ENCODE measurements at regions not wholly inside any gene's neighbourhood (a gene's known extent, or its start where the extent isn't known, plus 50 kb on each side); places are given as distances from the start of the nearest gene placed in this dataset.

DNA sequence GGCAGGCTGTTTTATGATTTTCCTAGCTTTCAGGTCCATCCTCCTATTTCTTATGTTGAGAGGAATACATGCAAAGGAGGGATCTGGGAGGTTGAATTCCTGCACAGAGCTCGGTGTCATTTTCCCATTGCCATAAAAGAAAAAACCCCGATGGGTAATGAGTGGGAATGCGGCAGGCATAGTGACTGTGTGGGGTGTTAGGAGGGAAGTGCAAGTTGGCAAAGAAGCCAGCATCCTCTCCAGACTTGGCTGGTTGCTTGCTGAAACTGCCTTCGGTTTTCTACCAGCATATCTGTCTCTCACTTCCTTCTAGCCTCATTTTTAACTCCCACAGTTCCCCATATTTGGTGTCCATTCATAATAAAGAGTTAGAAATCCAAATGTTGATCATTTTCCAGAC lies 1046.1 kb downstream of the SLC6A15 start:
- H3K36me3 Mint-ChIP-seq, result no peaks in the 10 kb centered on the region
- no peak overlapping the region for H3K9ac ChIP-seq (ENCODE audit: insufficient read depth, low read length, poor library complexity, severe bottlenecking)
- no peaks in the 10 kb centered on the region for H3K27me3 ChIP-seq (ENCODE audit: control insufficient read depth in 2 of 2, insufficient read depth in 2 of 2, low read length in 2 of 2)
- H3K27ac Mint-ChIP-seq, result no peak overlapping the region
- no peaks in the 10 kb centered on the region for H3K4me1 Mint-ChIP-seq
- no peaks in the 10 kb centered on the region for H3K36me3 ChIP-seq (replicated peaks in 1 of 2; ENCODE audit: control insufficient read depth in 1 of 2, insufficient read depth in 2 of 2, low read length in 2 of 2)
- no peak overlapping the region for H3K27ac ChIP-seq (ENCODE audit: low read depth in 1 of 2, low read length in 2 of 2)
- peaks cover 0 to 5% (median 3%) of the 10 kb centered on the region in 7 donors for H3K9me3 Mint-ChIP-seq
- DNase-seq, result no peak
- no peaks in the 10 kb centered on the region for H3K4me1 ChIP-seq (ENCODE audit: control insufficient read depth in 1 of 2, insufficient read depth in 2 of 2, low read length in 2 of 2)
- H3K27me3 Mint-ChIP-seq (ENCODE audit: low read depth in 3 of 3), result no peaks in the 10 kb centered on the region
- no peaks in the 10 kb centered on the region for H4K20me1 ChIP-seq (ENCODE audit: insufficient read depth, low read length)
- no peak overlapping the region for H3K4me2 ChIP-seq (replicated peaks; ENCODE audit: extremely low read depth, low read length, poor library complexity, severe bottlenecking)
- intact Hi-C loops (cut with micrococcal nuclease), result no loop called here
- no CpG with 5 or more reads among the region's 4 CpGs for WGBS (ENCODE audit: insufficient coverage)
- no peak overlapping the region for H2AFZ ChIP-seq (ENCODE audit: insufficient read depth, low read depth, low read length, poor library complexity, severe bottlenecking)
- H3K4me3 ChIP-seq (replicated peaks in 1 of 3; ENCODE audit: low read depth in 2 of 3, low read length in 3 of 3), result no peak overlapping the region
- H3K79me2 ChIP-seq (ENCODE audit: insufficient read depth, low read length), result no peaks in the 10 kb centered on the region
- TF ChIP-seq, protein P1, sequence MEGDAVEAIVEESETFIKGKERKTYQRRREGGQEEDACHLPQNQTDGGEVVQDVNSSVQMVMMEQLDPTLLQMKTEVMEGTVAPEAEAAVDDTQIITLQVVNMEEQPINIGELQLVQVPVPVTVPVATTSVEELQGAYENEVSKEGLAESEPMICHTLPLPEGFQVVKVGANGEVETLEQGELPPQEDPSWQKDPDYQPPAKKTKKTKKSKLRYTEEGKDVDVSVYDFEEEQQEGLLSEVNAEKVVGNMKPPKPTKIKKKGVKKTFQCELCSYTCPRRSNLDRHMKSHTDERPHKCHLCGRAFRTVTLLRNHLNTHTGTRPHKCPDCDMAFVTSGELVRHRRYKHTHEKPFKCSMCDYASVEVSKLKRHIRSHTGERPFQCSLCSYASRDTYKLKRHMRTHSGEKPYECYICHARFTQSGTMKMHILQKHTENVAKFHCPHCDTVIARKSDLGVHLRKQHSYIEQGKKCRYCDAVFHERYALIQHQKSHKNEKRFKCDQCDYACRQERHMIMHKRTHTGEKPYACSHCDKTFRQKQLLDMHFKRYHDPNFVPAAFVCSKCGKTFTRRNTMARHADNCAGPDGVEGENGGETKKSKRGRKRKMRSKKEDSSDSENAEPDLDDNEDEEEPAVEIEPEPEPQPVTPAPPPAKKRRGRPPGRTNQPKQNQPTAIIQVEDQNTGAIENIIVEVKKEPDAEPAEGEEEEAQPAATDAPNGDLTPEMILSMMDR (IDR thresholded peaks at IDR 0.05), result no peak
- no peak overlapping the region for H3K4me3 Mint-ChIP-seq
- peaks cover 0 to under 1% of the 10 kb centered on the region in 2 donors for H3K9me3 ChIP-seq (replicated peaks in 1 of 2; ENCODE audit: control insufficient read depth in 1 of 2, insufficient read depth in 1 of 2, low read length in 2 of 2)

- Histone ChIP-seq H3K9ac (ENCODE audit: insufficient read depth, low read length, poor library complexity, severe bottlenecking) (no peak overlapping the region), H3K9me3 (replicated peaks in 1 of 2; ENCODE audit: control insufficient read depth in 1 of 2, insufficient read depth in 1 of 2, low read length in 2 of 2) (no peaks in the 10 kb centered on the region), H4K20me1 (ENCODE audit: insufficient read depth, low read length) (no peaks in the 10 kb centered on the region), H3K4me1 (ENCODE audit: control insufficient read depth in 1 of 2, insufficient read depth in 2 of 2, low read length in 2 of 2) (no peaks in the 10 kb centered on the region), H3K36me3 (replicated peaks in 1 of 2; ENCODE audit: control insufficient read depth in 1 of 2, insufficient read depth in 2 of 2, low read length in 2 of 2) (no peaks in the 10 kb centered on the region), H3K27ac (ENCODE audit: low read depth in 1 of 2, low read length in 2 of 2) (no peak overlapping the region), H3K79me2 (ENCODE audit: insufficient read depth, low read length) (no peaks in the 10 kb centered on the region), H3K4me3 (replicated peaks in 1 of 3; ENCODE audit: low read depth in 2 of 3, low read length in 3 of 3) (no peak overlapping the region), H3K27me3 (ENCODE audit: control insufficient read depth in 2 of 2, insufficient read depth in 2 of 2, low read length in 2 of 2) (no peaks in the 10 kb centered on the region), H3K4me2 (replicated peaks; ENCODE audit: extremely low read depth, low read length, poor library complexity, severe bottlenecking) (no peak overlapping the region), H2AFZ (ENCODE audit: insufficient read depth, low read depth, low read length, poor library complexity, severe bottlenecking) (no peak overlapping the region)
- Mint-ChIP-seq H3K27me3 (ENCODE audit: low read depth in 3 of 3) (no peaks in the 10 kb centered on the region), H3K4me3 (no peak overlapping the region), H3K36me3 (no peaks in the 10 kb centered on the region), H3K9me3 (peaks cover 0 to 2% (median 0%) of the 10 kb centered on the region in 7 donors), H3K4me1 (no peaks in the 10 kb centered on the region), H3K27ac (no peak overlapping the region)
- WGBS (ENCODE audit: insufficient coverage), result no CpG with 5 or more reads among the region's 1 CpG
- intact Hi-C loops (cut with micrococcal nuclease), result no loop called here
- TF ChIP-seq, protein P1 (IDR thresholded peaks at IDR 0.05), result no peak
- no peak for DNase-seq
These were observed 1047.2 kb downstream of the SLC6A15 start for GRCh38 chr12:83865431-83865830.

Data from CD14-positive monocyte (primary cell).